ENCODE measurements at regions not wholly inside any gene's neighbourhood (a gene's known extent, or its start where the extent isn't known, plus 50 kb on each side); places are given as distances from the start of the nearest gene placed in this dataset.

DNA sequence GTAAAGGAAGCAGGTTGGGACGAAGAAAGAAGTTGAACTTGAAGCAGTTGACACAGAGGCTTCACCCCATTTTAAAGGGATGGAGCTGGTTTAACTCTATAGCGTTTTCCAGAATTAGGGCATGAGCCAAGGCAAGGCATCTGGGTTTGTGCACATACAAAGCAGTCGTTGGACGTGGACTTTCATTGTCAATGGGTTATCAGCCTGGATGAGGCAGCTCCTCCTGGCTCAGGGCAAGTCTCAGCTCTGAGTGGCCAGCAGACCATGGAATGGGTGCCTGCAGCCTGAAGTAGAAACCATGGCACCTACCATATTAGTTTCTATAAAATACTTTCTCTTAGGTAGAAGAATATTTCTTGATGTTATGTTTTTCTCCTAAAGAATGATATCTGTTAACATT, 163.8 kb upstream of the KCNK2 start:
- Histone ChIP-seq H3K9ac (ENCODE audit: low read length) (no peak overlapping the region), H3K4me1 (ENCODE audit: insufficient read depth, low read length) (no peaks in the 10 kb centered on the region), H3K4me2 (ENCODE audit: low read length) (no peak overlapping the region), H3K36me3 (ENCODE audit: low read depth, low read length) (no peaks in the 10 kb centered on the region), H3K27ac (ENCODE audit: low read length) (no peak overlapping the region), H2AFZ (ENCODE audit: low read length) (no peak overlapping the region), H3K9me3 (ENCODE audit: low read length) (no peaks in the 10 kb centered on the region), H3K4me3 (ENCODE audit: low read length) (no peak overlapping the region), H3K79me2 (ENCODE audit: low read length) (no peaks in the 10 kb centered on the region), H4K20me1 (ENCODE audit: low read length) (no peaks in the 10 kb centered on the region), H3K27me3 (ENCODE audit: low read length) (no peaks in the 10 kb centered on the region), H3F3A (ENCODE audit: low read length, unreplicated experiment) (no peaks in the 10 kb centered on the region), H3K9me2 (replicated peaks; ENCODE audit: low read length) (no peaks in the 10 kb centered on the region)
- TF ChIP-seq EZH2 (IDR thresholded peaks at IDR 0.05; ENCODE audit: low read length, unreplicated experiment), result no peak
- TF ChIP-seq, protein P1, sequence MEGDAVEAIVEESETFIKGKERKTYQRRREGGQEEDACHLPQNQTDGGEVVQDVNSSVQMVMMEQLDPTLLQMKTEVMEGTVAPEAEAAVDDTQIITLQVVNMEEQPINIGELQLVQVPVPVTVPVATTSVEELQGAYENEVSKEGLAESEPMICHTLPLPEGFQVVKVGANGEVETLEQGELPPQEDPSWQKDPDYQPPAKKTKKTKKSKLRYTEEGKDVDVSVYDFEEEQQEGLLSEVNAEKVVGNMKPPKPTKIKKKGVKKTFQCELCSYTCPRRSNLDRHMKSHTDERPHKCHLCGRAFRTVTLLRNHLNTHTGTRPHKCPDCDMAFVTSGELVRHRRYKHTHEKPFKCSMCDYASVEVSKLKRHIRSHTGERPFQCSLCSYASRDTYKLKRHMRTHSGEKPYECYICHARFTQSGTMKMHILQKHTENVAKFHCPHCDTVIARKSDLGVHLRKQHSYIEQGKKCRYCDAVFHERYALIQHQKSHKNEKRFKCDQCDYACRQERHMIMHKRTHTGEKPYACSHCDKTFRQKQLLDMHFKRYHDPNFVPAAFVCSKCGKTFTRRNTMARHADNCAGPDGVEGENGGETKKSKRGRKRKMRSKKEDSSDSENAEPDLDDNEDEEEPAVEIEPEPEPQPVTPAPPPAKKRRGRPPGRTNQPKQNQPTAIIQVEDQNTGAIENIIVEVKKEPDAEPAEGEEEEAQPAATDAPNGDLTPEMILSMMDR (conservative IDR thresholded peaks at IDR 0.05; ENCODE audit: low read depth, low read length), result no peak
- TF ChIP-seq EZH2phosphoT487 (IDR thresholded peaks at IDR 0.05; ENCODE audit: borderline replicate concordance, low read length), result no peak
- no TSS peak for BruUV-seq (replicated peaks)
- ATAC-seq (no peak), DNase-seq (no peak)
- intact Hi-C loops (cut with micrococcal nuclease), result no loop called here
- CTCF ChIA-PET, result no interaction called here
- POLR2A ChIA-PET (ENCODE audit: unreplicated experiment), result no interaction called here

DNA sequence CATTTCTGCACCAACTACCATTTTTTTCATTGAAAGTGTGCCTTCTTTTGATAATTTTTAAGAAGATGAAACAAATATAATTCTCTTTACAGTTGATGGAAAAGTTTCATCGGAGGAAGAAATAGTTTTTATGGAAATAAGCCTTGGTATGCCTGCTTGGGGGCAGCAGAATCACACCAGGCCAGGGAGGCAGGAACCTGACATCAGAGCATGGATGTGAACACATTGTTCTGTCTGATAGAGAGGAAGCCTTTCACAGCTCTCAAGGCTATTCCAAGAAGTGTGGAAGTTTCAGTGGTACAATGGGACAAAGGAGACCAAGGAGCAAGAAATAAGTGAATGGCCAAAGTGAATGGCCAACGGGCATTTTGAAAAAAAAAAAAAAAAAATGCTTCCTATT, 162.2 kb upstream of the KCNK2 start:
- ChIA-PET CTCF (no interaction called here), POLR2A (ENCODE audit: unreplicated experiment) (interaction anchor here (0.6 to 0.7 kb wide), 2 partner anchors 46 to 534 kb away, joined by 4 to 8 read pairs; no protein-coding TSS in a partner anchor)
- no peaks in the 10 kb centered on the region for H3K79me2 ChIP-seq (ENCODE audit: low read length)
- H3F3A ChIP-seq (ENCODE audit: low read length, unreplicated experiment), result no peaks in the 10 kb centered on the region
- DNase-seq, result no peak
- no peak overlapping the region for H3K9ac ChIP-seq (ENCODE audit: low read length)
- H3K4me1 ChIP-seq (ENCODE audit: insufficient read depth, low read length), result no peaks in the 10 kb centered on the region
- H2AFZ ChIP-seq (ENCODE audit: low read length), result no peak overlapping the region
- no peaks in the 10 kb centered on the region for H3K27me3 ChIP-seq (ENCODE audit: low read length)
- no peaks in the 10 kb centered on the region for H3K36me3 ChIP-seq (ENCODE audit: low read depth, low read length)
- no peaks in the 10 kb centered on the region for H4K20me1 ChIP-seq (ENCODE audit: low read length)
- no peak overlapping the region for H3K27ac ChIP-seq (ENCODE audit: low read length)
- TF ChIP-seq EZH2phosphoT487 (IDR thresholded peaks at IDR 0.05; ENCODE audit: borderline replicate concordance, low read length) (no peak), EZH2 (IDR thresholded peaks at IDR 0.05; ENCODE audit: low read length, unreplicated experiment) (no peak)
- TF ChIP-seq, protein P1 (conservative IDR thresholded peaks at IDR 0.05; ENCODE audit: low read depth, low read length), result no peak
- BruUV-seq (replicated peaks), result no TSS peak
- no peaks in the 10 kb centered on the region for H3K9me2 ChIP-seq (replicated peaks; ENCODE audit: low read length)
- no peak overlapping the region for H3K4me3 ChIP-seq (ENCODE audit: low read length)
- ATAC-seq, result no peak
- H3K4me2 ChIP-seq (ENCODE audit: low read length), result no peak overlapping the region
- no peaks in the 10 kb centered on the region for H3K9me3 ChIP-seq (ENCODE audit: low read length)
- intact Hi-C loops (cut with micrococcal nuclease), result no loop called here

DNA sequence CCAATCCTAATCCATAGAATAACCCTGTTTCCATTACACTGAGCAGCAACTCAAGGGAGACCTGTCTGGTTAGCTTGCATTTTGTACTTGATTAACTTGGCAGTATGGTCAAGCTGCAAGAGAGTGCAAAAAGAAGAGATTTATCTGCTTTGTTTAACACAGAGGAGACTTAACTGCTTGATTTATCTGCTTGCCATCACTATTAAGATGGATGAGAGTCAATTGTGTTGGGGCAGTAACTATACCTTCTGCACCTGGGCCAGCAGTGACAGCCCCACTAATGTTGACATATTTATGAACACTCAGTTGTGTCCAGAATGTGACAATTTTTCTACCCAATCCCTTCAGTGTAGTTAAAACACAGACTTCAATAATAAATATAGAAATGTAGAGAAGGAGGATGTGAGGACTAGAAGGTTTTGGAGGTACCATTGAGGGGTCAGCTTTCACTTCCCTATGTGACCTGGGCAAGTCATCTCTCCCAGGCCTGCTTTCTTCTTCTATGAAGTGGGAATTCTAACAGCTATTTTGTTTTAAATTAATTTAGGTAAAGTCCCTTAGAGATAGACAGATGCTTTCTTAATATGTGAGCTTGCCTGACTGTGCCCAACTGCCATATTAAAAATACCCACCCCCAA, 159.1 kb upstream of the KCNK2 start:
- Histone ChIP-seq H3K27ac (ENCODE audit: low read length) (no peak overlapping the region), H3K4me3 (ENCODE audit: low read length) (no peak overlapping the region), H3F3A (ENCODE audit: low read length, unreplicated experiment) (no peaks in the 10 kb centered on the region), H2AFZ (ENCODE audit: low read length) (no peak overlapping the region), H3K36me3 (ENCODE audit: low read depth, low read length) (no peaks in the 10 kb centered on the region), H3K4me2 (ENCODE audit: low read length) (no peak overlapping the region), H3K27me3 (ENCODE audit: low read length) (no peaks in the 10 kb centered on the region), H3K4me1 (ENCODE audit: insufficient read depth, low read length) (no peaks in the 10 kb centered on the region), H4K20me1 (ENCODE audit: low read length) (no peaks in the 10 kb centered on the region), H3K79me2 (ENCODE audit: low read length) (no peaks in the 10 kb centered on the region), H3K9ac (ENCODE audit: low read length) (no peak overlapping the region), H3K9me3 (ENCODE audit: low read length) (no peaks in the 10 kb centered on the region), H3K9me2 (replicated peaks; ENCODE audit: low read length) (no peaks in the 10 kb centered on the region)
- ATAC-seq (no peak), DNase-seq (no peak)
- intact Hi-C loops (cut with micrococcal nuclease), result no loop called here
- TF ChIP-seq EZH2 (IDR thresholded peaks at IDR 0.05; ENCODE audit: low read length, unreplicated experiment), result no peak
- TF ChIP-seq EZH2phosphoT487 (IDR thresholded peaks at IDR 0.05; ENCODE audit: borderline replicate concordance, low read length), result no peak
- TF ChIP-seq, protein P1 (conservative IDR thresholded peaks at IDR 0.05; ENCODE audit: low read depth, low read length), result no peak
- no TSS peak for BruUV-seq (replicated peaks)
- POLR2A ChIA-PET (ENCODE audit: unreplicated experiment), result no interaction called here
- CTCF ChIA-PET, result no interaction called here
